Colonic mucosa (tissue), 4 donors: ENCODE measurements at regions not wholly inside any gene's neighbourhood (a gene's known extent, or its start where the extent isn't known, plus 50 kb on each side); places are given as distances from the start of the nearest gene placed in this dataset.

Experiments used
- DNase-seq: peaks from one replicate; pipeline ENCODE4 v3.0.0-alpha.2; 2020
- H3K27ac ChIP-seq: fragments of 200-600 bp; one replicate; pipeline ENCODE4 v1.8.0; 2021
- H3K27me3 ChIP-seq: fragments of 200-600 bp; one replicate; pipeline ENCODE4 v1.8.0; 2021
- H3K36me3 ChIP-seq: fragments of 200-600 bp; one replicate; pipeline ENCODE4 v1.8.0; 2021
- H3K4me1 ChIP-seq: fragments of 200-600 bp; one replicate; pipeline ENCODE4 v1.8.0; 2021; ENCODE audit warnings: mild to moderate bottlenecking
- H3K4me3 ChIP-seq: fragments of 200-600 bp; one replicate; pipeline ENCODE4 v1.8.0; 2021
- H3K9ac ChIP-seq, 2 donors: one replicate each; pipeline ENCODE4 v1.7.0; 2013; ENCODE audit warnings: control low read depth in 2 of 2, low read depth in 2 of 2, low read length in 2 of 2
- H3K9me3 ChIP-seq: fragments of 200-600 bp; one replicate; pipeline ENCODE4 v1.8.0; 2021
- intact Hi-C: fragments of 100-400 bp; cut with DNase I; formaldehyde crosslinking; loops from one replicate; pipeline ENCODE4 v1.14.1; 2022
- TF ChIP-seq, protein P1 (sequence below): fragments of 200-600 bp; IDR thresholded peaks from one replicate; pipeline ENCODE4 v1.8.0; 2022; ENCODE audit warnings: antibody characterized with exemption, mild to moderate bottlenecking
- donor health status: healthy.
- donor health status: DM: no; HTN: no; CAD: no.
- donor health status: DM: no; HTN: no; CAD: no.

DNA sequence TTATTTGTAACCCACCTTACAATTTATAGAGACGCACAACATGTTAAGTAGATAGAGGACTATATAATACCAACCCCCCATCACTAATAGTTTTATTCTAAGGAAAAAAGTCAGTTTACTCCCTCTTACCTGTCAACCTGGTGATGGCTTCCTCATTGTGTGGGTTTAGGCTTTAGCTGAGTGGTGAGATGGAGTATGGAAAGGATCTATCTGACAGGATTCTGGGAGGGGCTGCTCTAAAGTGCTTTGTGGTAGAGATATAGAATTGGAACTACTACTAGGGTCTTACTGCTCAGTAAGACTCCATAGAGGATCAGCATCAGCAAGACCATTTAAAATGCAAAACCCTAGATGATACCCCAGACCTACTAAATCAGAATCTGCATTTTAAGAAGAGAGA, 82.1 kb upstream of the IFNE start:
- H3K9me3 ChIP-seq, result no peaks in the 10 kb centered on the region
- no peak overlapping the region for H3K4me3 ChIP-seq
- no peak overlapping the region for H3K9ac ChIP-seq
- intact Hi-C loops, result no loop called here
- H3K27ac ChIP-seq, result no peak overlapping the region
- no peaks in the 10 kb centered on the region for H3K36me3 ChIP-seq
- TF ChIP-seq, protein P1, sequence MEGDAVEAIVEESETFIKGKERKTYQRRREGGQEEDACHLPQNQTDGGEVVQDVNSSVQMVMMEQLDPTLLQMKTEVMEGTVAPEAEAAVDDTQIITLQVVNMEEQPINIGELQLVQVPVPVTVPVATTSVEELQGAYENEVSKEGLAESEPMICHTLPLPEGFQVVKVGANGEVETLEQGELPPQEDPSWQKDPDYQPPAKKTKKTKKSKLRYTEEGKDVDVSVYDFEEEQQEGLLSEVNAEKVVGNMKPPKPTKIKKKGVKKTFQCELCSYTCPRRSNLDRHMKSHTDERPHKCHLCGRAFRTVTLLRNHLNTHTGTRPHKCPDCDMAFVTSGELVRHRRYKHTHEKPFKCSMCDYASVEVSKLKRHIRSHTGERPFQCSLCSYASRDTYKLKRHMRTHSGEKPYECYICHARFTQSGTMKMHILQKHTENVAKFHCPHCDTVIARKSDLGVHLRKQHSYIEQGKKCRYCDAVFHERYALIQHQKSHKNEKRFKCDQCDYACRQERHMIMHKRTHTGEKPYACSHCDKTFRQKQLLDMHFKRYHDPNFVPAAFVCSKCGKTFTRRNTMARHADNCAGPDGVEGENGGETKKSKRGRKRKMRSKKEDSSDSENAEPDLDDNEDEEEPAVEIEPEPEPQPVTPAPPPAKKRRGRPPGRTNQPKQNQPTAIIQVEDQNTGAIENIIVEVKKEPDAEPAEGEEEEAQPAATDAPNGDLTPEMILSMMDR, result no peak
- no peaks in the 10 kb centered on the region for H3K4me1 ChIP-seq
- no peak for DNase-seq
- H3K27me3 ChIP-seq, result peaks cover 24% of the 10 kb centered on the region

- no peak for DNase-seq
- H3K4me1 ChIP-seq, result no peaks in the 10 kb centered on the region
- H3K27ac ChIP-seq, result no peak overlapping the region
- no peak overlapping the region for H3K4me3 ChIP-seq
- TF ChIP-seq, protein P1, result no peak
- no peak overlapping the region for H3K9ac ChIP-seq
- intact Hi-C loops, result no loop called here
- H3K9me3 ChIP-seq, result no peaks in the 10 kb centered on the region
- no peaks in the 10 kb centered on the region for H3K36me3 ChIP-seq
- H3K27me3 ChIP-seq, result peaks cover 16% of the 10 kb centered on the region
Observed at GRCh38 chr9:21565155-21565554, 83.0 kb upstream of the IFNE start.

DNA sequence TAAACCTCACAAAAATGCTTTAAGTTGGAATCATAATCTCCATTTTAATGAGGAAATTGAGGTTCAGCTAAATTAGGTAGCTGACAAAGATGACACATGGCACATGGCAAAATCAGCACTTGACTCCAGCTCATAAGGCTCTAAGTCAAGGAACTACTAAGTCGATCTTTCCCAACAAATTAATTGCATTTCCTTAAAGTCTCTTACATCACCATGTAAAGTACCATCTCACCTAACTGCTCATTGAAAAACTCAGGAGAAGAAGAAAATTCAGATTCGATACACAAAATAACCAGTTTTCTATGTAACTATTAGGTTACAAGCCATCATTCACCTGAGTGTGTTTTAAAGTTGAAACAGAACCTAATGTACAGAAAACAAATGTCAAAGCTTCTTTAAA, 85.8 kb upstream of the IFNE start:
- no peak overlapping the region for H3K9ac ChIP-seq
- DNase-seq, result no peak
- no peak overlapping the region for H3K27ac ChIP-seq
- intact Hi-C loops, result no loop called here
- no peaks in the 10 kb centered on the region for H3K4me1 ChIP-seq
- no peak overlapping the region for H3K4me3 ChIP-seq
- H3K27me3 ChIP-seq, result peaks cover 8% of the 10 kb centered on the region
- no peaks in the 10 kb centered on the region for H3K36me3 ChIP-seq
- H3K9me3 ChIP-seq, result no peaks in the 10 kb centered on the region
- TF ChIP-seq, protein P1, result no peak

GRCh38 chr9:21568484-21568883, 86.4 kb upstream of the IFNE start:
- no peak overlapping the region for H3K4me3 ChIP-seq
- intact Hi-C loops, result no loop called here
- peaks cover 8% of the 10 kb centered on the region for H3K27me3 ChIP-seq
- H3K9me3 ChIP-seq, result no peaks in the 10 kb centered on the region
- no peaks in the 10 kb centered on the region for H3K36me3 ChIP-seq
- DNase-seq, result no peak
- TF ChIP-seq, protein P1, result no peak
- no peak overlapping the region for H3K9ac ChIP-seq
- no peak overlapping the region for H3K27ac ChIP-seq
- H3K4me1 ChIP-seq, result no peaks in the 10 kb centered on the region

GRCh38 chr9:21569721-21570120, 87.6 kb upstream of the IFNE start:
- intact Hi-C loops, result no loop called here
- no peaks in the 10 kb centered on the region for H3K36me3 ChIP-seq
- TF ChIP-seq, protein P1, result no peak
- H3K9me3 ChIP-seq, result no peaks in the 10 kb centered on the region
- DNase-seq, result no peak
- H3K4me1 ChIP-seq, result no peaks in the 10 kb centered on the region
- H3K27me3 ChIP-seq, result peaks cover 8% of the 10 kb centered on the region
- H3K27ac ChIP-seq, result no peak overlapping the region
- H3K4me3 ChIP-seq, result no peak overlapping the region
- no peak overlapping the region for H3K9ac ChIP-seq
